Activated naive CD4-positive, alpha-beta T cell (primary cell): ENCODE measurements at regions not wholly inside any gene's neighbourhood (a gene's known extent, or its start where the extent isn't known, plus 50 kb on each side); places are given as distances from the start of the nearest gene placed in this dataset.

Source experiments
- DNase-seq, 4 experiments: peaks; one replicate each; lab custom pipeline; 2025; lab: John Stamatoyannopoulos, UW

GRCh38 chr14:22452330-22452729 lies 136.7 kb downstream of the DAD1 start:
- no peak for DNase-seq

GRCh38 chr14:22450266-22450665 lies 138.8 kb downstream of the DAD1 start:
- DNase-seq = no peak

GRCh38 chr14:22449600-22449905 lies 139.5 kb downstream of the DAD1 start:
- no peak for DNase-seq

GRCh38 chr14:22448905-22449599 lies 140.0 kb downstream of the DAD1 start:
- no peak for DNase-seq

GRCh38 chr14:22448035-22448904 lies 140.8 kb downstream of the DAD1 start:
- DNase-seq = no peak

GRCh38 chr14:22438742-22439141 lies 150.3 kb downstream of the DAD1 start:
- no peak for DNase-seq

- DNase-seq = no peak
Measured at GRCh38 chr14:22434901-22435550, 154.0 kb downstream of the DAD1 start.

- DNase-seq = no peak
Measured at GRCh38 chr14:22434030-22434429, 155.0 kb downstream of the DAD1 start.

GRCh38 chr14:22433069-22433468 lies 156.0 kb downstream of the DAD1 start:
- DNase-seq = no peak

GRCh38 chr14:22432348-22432976 lies 156.6 kb downstream of the DAD1 start:
- no peak for DNase-seq

GRCh38 chr14:22429546-22430294 lies 159.3 kb downstream of the DAD1 start:
- DNase-seq = no peak

GRCh38 chr14:22428700-22429291 lies 160.2 kb downstream of the DAD1 start:
- no peak for DNase-seq

GRCh38 chr14:22427771-22428231 lies 161.2 kb downstream of the DAD1 start:
- DNase-seq = no peak

GRCh38 chr14:22426711-22427110 lies 162.3 kb downstream of the DAD1 start:
- no peak for DNase-seq

GRCh38 chr14:22423958-22424357 lies 165.1 kb downstream of the DAD1 start:
- DNase-seq = no peak

- no peak for DNase-seq
Measured at GRCh38 chr14:22422238-22422637, 166.8 kb downstream of the DAD1 start.

- DNase-seq = no peak
Measured at GRCh38 chr14:22420598-22421186, 168.3 kb downstream of the DAD1 start.

- no peak for DNase-seq
Measured at GRCh38 chr14:22419620-22420019, 169.4 kb downstream of the DAD1 start.

- no peak for DNase-seq
Measured at GRCh38 chr14:22418631-22419030, 170.4 kb downstream of the DAD1 start.

- no peak for DNase-seq
Measured at GRCh38 chr14:22417914-22418313, 171.1 kb downstream of the DAD1 start.

GRCh38 chr14:22416193-22416592 lies 172.8 kb downstream of the DAD1 start:
- DNase-seq = no peak
